PC-3 (cell line): ENCODE measurements at regions not wholly inside any gene's neighbourhood (a gene's known extent, or its start where the extent isn't known, plus 50 kb on each side); places are given as distances from the start of the nearest gene placed in this dataset.

ENCODE experiments used
- ATAC-seq: fragments of 200-7000 bp; cut with Tn5 transposase; 2 replicates; pipeline ENCODE4 v1.9.1; 2020; ENCODE audit warnings: mild to moderate bottlenecking, moderate library complexity
- BruUV-seq: library from RNA; stranded (reverse); fragments of 400-500 nt; replicated peaks from 2 replicates; lab custom pipeline; 2021; lab: Mats Ljungman, UMichigan
- CTCF ChIA-PET: fragments of 300-600 bp; sonication (Branson Sonifier 250); formaldehyde crosslinking; loops from one replicate; lab custom pipeline; 2022; ENCODE audit warnings: antibody characterized with exemption; lab: Charles Lee
- POLR2A ChIA-PET: fragments of 300-600 bp; sonication (Branson Sonifier 250); formaldehyde crosslinking; loops from one replicate; lab custom pipeline; 2022; ENCODE audit warnings: antibody characterized with exemption; ENCODE audit not compliant: unreplicated experiment; lab: Charles Lee
- DNase-seq: peaks from one replicate; pipeline ENCODE4 v3.0.0-alpha.2; 2015
- H2AFZ ChIP-seq: fragments of 300-600 bp; sonication (generic); 2 replicates; pipeline ENCODE4 v1.6.0; 2016; ENCODE audit warnings: antibody characterized with exemption, low read length
- H3F3A ChIP-seq: fragments of 300-600 bp; sonication (generic); one replicate; pipeline ENCODE4 v1.6.0; 2017; ENCODE audit warnings: antibody characterized with exemption, low read length, control low read depth, mild to moderate bottlenecking; ENCODE audit not compliant: unreplicated experiment
- H3K27ac ChIP-seq: fragments of 300-600 bp; sonication (generic); 2 replicates; pipeline ENCODE4 v1.5.1; 2016; ENCODE audit warnings: mild to moderate bottlenecking, low read length
- H3K27me3 ChIP-seq: fragments of 300-600 bp; sonication (generic); 2 replicates; pipeline ENCODE4 v1.6.1; 2016; ENCODE audit warnings: low read length, mixed read lengths
- H3K36me3 ChIP-seq: fragments of 300-600 bp; sonication (generic); 2 replicates; pipeline ENCODE4 v1.6.1; 2016; ENCODE audit warnings: low read depth, mixed run types, low read length, mixed read lengths
- H3K4me1 ChIP-seq: fragments of 300-600 bp; sonication (generic); 2 replicates; pipeline ENCODE4 v1.5.1; 2016; ENCODE audit warnings: low read length; ENCODE audit not compliant: insufficient read depth
- H3K4me2 ChIP-seq: fragments of 300-600 bp; sonication (generic); 2 replicates; pipeline ENCODE4 v1.6.0; 2016; ENCODE audit warnings: low read length
- H3K4me3 ChIP-seq: fragments of 300-600 bp; sonication (generic); 2 replicates; pipeline ENCODE4 v1.5.1; 2016; ENCODE audit warnings: mild to moderate bottlenecking, low read length, mixed read lengths
- H3K79me2 ChIP-seq: fragments of 300-600 bp; sonication (generic); 2 replicates; pipeline ENCODE4 v1.6.1; 2017; ENCODE audit warnings: low read length, mixed read lengths
- H3K9ac ChIP-seq: fragments of 300-600 bp; sonication (generic); 2 replicates; pipeline ENCODE4 v1.6.0; 2016; ENCODE audit warnings: mild to moderate bottlenecking, low read length
- H3K9me2 ChIP-seq: fragments of 300-600 bp; sonication (generic); replicated peaks from 2 replicates; pipeline ENCODE4 v1.6.1; 2016; ENCODE audit warnings: mixed run types, low read length, mixed read lengths
- H3K9me3 ChIP-seq: fragments of 300-600 bp; sonication (generic); 2 replicates; pipeline ENCODE4 v1.6.1; 2016; ENCODE audit warnings: low read length, mixed read lengths
- H4K20me1 ChIP-seq: fragments of 300-600 bp; sonication (generic); 2 replicates; pipeline ENCODE4 v1.6.1; 2016; ENCODE audit warnings: low read length, mixed read lengths
- EZH2 ChIP-seq: fragments of 300-600 bp; sonication (generic); IDR thresholded peaks from one replicate; pipeline ENCODE4 v1.6.1; 2017; ENCODE audit warnings: antibody characterized with exemption, mild to moderate bottlenecking, low read length; ENCODE audit not compliant: unreplicated experiment
- EZH2phosphoT487 ChIP-seq: fragments of 300-600 bp; sonication (generic); IDR thresholded peaks from 2 replicates; pipeline ENCODE4 v1.6.1; 2018; ENCODE audit warnings: mild to moderate bottlenecking, antibody characterized with exemption, low read length, borderline replicate concordance
- intact Hi-C: fragments of 100-400 bp; cut with micrococcal nuclease; formaldehyde crosslinking; loops from 2 replicates; pipeline ENCODE4 v1.9.0; 2023
- TF ChIP-seq, protein P1 (sequence below): fragments of 300-600 bp; sonication (generic); conservative IDR thresholded peaks from 2 replicates; pipeline ENCODE4 v1.5.1; 2017; ENCODE audit warnings: antibody characterized with exemption, low read depth, mild to moderate bottlenecking, low read length

DNA sequence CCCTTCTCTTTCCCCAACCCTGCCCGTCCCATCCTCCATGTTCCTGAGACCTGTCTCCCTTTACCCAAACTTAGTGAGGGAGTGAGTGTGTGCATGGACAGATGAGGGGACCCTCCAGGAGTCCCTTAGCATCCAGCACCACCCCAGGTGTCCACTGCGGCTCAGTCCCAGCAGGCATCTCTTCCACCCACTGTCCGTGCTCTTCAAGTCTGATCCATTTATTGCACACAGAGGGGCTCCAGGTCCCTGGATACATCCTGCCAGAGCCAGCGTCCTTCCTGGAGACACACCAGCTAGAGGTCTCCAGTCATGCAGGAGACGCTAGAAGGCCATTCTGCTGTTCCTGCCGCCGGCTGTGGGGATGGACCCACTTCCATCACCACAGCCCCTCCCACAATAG lies 239.2 kb downstream of the ADGRD1 start:
- no peak for ATAC-seq
- TF ChIP-seq, protein P1, sequence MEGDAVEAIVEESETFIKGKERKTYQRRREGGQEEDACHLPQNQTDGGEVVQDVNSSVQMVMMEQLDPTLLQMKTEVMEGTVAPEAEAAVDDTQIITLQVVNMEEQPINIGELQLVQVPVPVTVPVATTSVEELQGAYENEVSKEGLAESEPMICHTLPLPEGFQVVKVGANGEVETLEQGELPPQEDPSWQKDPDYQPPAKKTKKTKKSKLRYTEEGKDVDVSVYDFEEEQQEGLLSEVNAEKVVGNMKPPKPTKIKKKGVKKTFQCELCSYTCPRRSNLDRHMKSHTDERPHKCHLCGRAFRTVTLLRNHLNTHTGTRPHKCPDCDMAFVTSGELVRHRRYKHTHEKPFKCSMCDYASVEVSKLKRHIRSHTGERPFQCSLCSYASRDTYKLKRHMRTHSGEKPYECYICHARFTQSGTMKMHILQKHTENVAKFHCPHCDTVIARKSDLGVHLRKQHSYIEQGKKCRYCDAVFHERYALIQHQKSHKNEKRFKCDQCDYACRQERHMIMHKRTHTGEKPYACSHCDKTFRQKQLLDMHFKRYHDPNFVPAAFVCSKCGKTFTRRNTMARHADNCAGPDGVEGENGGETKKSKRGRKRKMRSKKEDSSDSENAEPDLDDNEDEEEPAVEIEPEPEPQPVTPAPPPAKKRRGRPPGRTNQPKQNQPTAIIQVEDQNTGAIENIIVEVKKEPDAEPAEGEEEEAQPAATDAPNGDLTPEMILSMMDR: no peak
- no peak for TF ChIP-seq EZH2phosphoT487
- no peaks in the 10 kb centered on the region for H3K4me1 ChIP-seq
- DNase-seq: no peak
- H3K4me2 ChIP-seq: no peak overlapping the region
- H3K27me3 ChIP-seq: peaks cover 49% of the 10 kb centered on the region
- H3K4me3 ChIP-seq: no peak overlapping the region
- no peaks in the 10 kb centered on the region for H3F3A ChIP-seq
- BruUV-seq: no TSS peak
- no peaks in the 10 kb centered on the region for H3K36me3 ChIP-seq
- no peaks in the 10 kb centered on the region for H3K79me2 ChIP-seq
- intact Hi-C loops: no loop called here
- H2AFZ ChIP-seq: no peak overlapping the region
- POLR2A ChIA-PET: no interaction called here
- CTCF ChIA-PET: no interaction called here
- no peaks in the 10 kb centered on the region for H3K9me2 ChIP-seq
- H3K9me3 ChIP-seq: no peaks in the 10 kb centered on the region
- H3K27ac ChIP-seq: no peak overlapping the region
- no peak overlapping the region for H3K9ac ChIP-seq
- H4K20me1 ChIP-seq: no peaks in the 10 kb centered on the region

DNA sequence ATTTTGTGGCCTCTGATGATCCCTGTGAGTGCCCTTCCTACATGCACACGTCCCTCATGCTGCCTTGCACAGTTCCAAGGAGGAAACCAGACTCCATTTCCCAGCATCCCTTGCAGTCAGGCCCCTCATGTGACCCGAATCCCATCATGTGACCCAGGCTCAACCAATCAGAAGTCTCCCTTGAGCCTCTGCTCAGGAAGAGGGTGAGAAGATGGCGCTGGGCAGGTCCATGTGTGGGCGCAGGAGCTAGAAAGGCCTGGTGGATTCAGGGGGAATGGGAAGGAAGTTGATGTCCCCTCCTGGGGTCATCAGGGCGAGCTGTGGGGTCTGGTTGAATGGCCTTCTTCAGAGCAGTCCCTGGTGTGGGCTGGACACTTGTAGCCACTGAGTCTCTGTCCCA lies 240.5 kb downstream of the ADGRD1 start:
- Histone ChIP-seq H3K9me3 (no peaks in the 10 kb centered on the region), H3K27ac (no peak overlapping the region), H3K4me1 (no peaks in the 10 kb centered on the region), H3K36me3 (no peaks in the 10 kb centered on the region), H3K27me3 (peaks cover 49% of the 10 kb centered on the region), H3K4me2 (no peak overlapping the region), H3K79me2 (no peaks in the 10 kb centered on the region), H3K9me2 (no peaks in the 10 kb centered on the region), H3K4me3 (no peak overlapping the region), H4K20me1 (no peaks in the 10 kb centered on the region), H3F3A (no peaks in the 10 kb centered on the region), H3K9ac (no peak overlapping the region), H2AFZ (no peak overlapping the region)
- POLR2A ChIA-PET: no interaction called here
- no peak for DNase-seq
- BruUV-seq: no TSS peak
- intact Hi-C loops: no loop called here
- CTCF ChIA-PET: no interaction called here
- no peak for ATAC-seq
- TF ChIP-seq EZH2phosphoT487 (no peak), EZH2 (no peak)
- TF ChIP-seq, protein P1: no peak

DNA sequence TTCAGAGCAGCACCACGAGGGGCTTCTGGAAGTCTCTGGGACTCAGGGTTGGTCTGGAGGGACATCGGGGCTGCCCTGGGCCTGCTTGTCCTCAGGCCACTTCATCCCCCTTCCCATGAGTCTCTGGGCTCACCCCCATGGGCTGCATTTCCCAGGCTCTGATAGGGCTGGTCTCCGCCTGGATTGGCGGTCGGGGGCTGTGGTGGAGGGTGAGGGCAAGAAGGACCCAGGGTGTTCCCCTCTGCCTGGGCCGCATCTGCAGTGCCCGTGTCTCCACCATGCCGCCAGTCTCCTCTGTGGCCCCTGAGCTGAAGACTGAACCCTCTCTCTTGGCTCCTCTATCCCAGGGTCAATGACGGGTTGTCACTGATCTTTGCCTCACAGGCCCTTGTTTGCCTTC lies 242.1 kb downstream of the ADGRD1 start:
- H4K20me1 ChIP-seq: no peaks in the 10 kb centered on the region
- H3K27me3 ChIP-seq: peaks cover 49% of the 10 kb centered on the region
- no peak overlapping the region for H3K9ac ChIP-seq
- intact Hi-C loops: no loop called here
- CTCF ChIA-PET: no interaction called here
- POLR2A ChIA-PET: no interaction called here
- no peak overlapping the region for H3K4me2 ChIP-seq
- no peak overlapping the region for H3K27ac ChIP-seq
- H3K36me3 ChIP-seq: no peaks in the 10 kb centered on the region
- H3K4me1 ChIP-seq: no peaks in the 10 kb centered on the region
- no peak for TF ChIP-seq EZH2phosphoT487
- TF ChIP-seq EZH2: no peak
- TF ChIP-seq, protein P1: no peak
- DNase-seq (no peak), ATAC-seq (no peak)
- H3K4me3 ChIP-seq: no peak overlapping the region
- no TSS peak for BruUV-seq
- H3K9me2 ChIP-seq: no peaks in the 10 kb centered on the region
- no peak overlapping the region for H2AFZ ChIP-seq
- H3K9me3 ChIP-seq: no peaks in the 10 kb centered on the region
- no peaks in the 10 kb centered on the region for H3K79me2 ChIP-seq
- H3F3A ChIP-seq: no peaks in the 10 kb centered on the region
